SKM-1 (cell line): ENCODE measurements at regions not wholly inside any gene's neighbourhood (a gene's known extent, or its start where the extent isn't known, plus 50 kb on each side); places are given as distances from the start of the nearest gene placed in this dataset.
"Not testable (repeated sequence)": the region's sequence is repeated elsewhere in the genome, so short reads cannot be mapped to it uniquely, and the experiment has no call there.

Source experiments
- DNase-seq: peaks from one replicate; lab custom pipeline; 2025; ENCODE audit not compliant: unreplicated experiment; lab: John Stamatoyannopoulos, UW

- not testable (repeated sequence) for DNase-seq
Observed at GRCh38 chr6:15742013-15742412, 79.2 kb upstream of the DTNBP1 start.

- no peak for DNase-seq
Observed at GRCh38 chr6:15741405-15741804, 78.6 kb upstream of the DTNBP1 start.

GRCh38 chr6:15739867-15740266 is 77.0 kb upstream of the DTNBP1 start:
- DNase-seq, result no peak

- DNase-seq, result no peak
Observed at GRCh38 chr6:15739353-15739752, 76.5 kb upstream of the DTNBP1 start.

GRCh38 chr6:15738195-15738594 is 75.4 kb upstream of the DTNBP1 start:
- DNase-seq, result not testable (repeated sequence)

GRCh38 chr6:15736297-15736696 is 73.5 kb upstream of the DTNBP1 start:
- no peak for DNase-seq

GRCh38 chr6:15735567-15736265 is 72.9 kb upstream of the DTNBP1 start:
- DNase-seq, result no peak

- DNase-seq, result no peak
Observed at GRCh38 chr6:15734118-15734897, 71.5 kb upstream of the DTNBP1 start.

- DNase-seq, result no peak
Observed at GRCh38 chr6:15730922-15731321, 68.1 kb upstream of the DTNBP1 start.

GRCh38 chr6:15730442-15730841 is 67.6 kb upstream of the DTNBP1 start:
- DNase-seq, result no peak

GRCh38 chr6:15722731-15723130 is 59.9 kb upstream of the DTNBP1 start:
- DNase-seq, result no peak

GRCh38 chr6:15716889-15717288 is 54.1 kb upstream of the DTNBP1 start:
- no peak for DNase-seq

- no peak for DNase-seq
Observed at GRCh38 chr6:15715851-15716250, 53.0 kb upstream of the DTNBP1 start.

GRCh38 chr6:15715060-15715459 is 52.2 kb upstream of the DTNBP1 start:
- no peak for DNase-seq

GRCh38 chr6:15714658-15715057 is 51.8 kb upstream of the DTNBP1 start:
- DNase-seq, result no peak

- no peak for DNase-seq
Observed at GRCh38 chr6:15713325-15713724, 50.5 kb upstream of the DTNBP1 start.

GRCh38 chr6:15712797-15713196 is 50.0 kb upstream of the DTNBP1 start:
- no peak for DNase-seq
